Natural killer cell (primary cell): ENCODE measurements at regions not wholly inside any gene's neighbourhood (a gene's known extent, or its start where the extent isn't known, plus 50 kb on each side); places are given as distances from the start of the nearest gene placed in this dataset.
"Not testable (repeated sequence)": the region's sequence is repeated elsewhere in the genome, so short reads cannot be mapped to it uniquely, and the experiment has no call there.

ENCODE experiments used
- ATAC-seq, 3 donors: fragments of 150-1000 bp in 2 of 3; fragments of 200-7000 bp in 1 of 3; cut with Tn5 transposase; 1 replicate in 1 of 3; 2 replicates in 2 of 3; pipeline ENCODE4 v1.10.0; 2021; ENCODE audit warnings: mild to moderate bottlenecking in 2 of 3, moderate library complexity in 2 of 3
- DNase-seq, 2 donors: peaks; one replicate each; pipeline versions ENCODE4 v3.0.0 to v3.0.0-alpha.2; 2013 to 2021; ENCODE audit warnings: mixed read lengths in 1 of 2
- H3K27ac ChIP-seq: one replicate; pipeline ENCODE4 v1.5.1; 2013; ENCODE audit warnings: mild to moderate bottlenecking, low read length
- H3K27me3 ChIP-seq: one replicate; pipeline ENCODE4 v1.6.1; 2013; ENCODE audit warnings: low read length; ENCODE audit not compliant: control insufficient read depth, insufficient read depth
- H3K36me3 ChIP-seq: one replicate; pipeline ENCODE4 v1.6.1; 2013; ENCODE audit warnings: low read length; ENCODE audit not compliant: control insufficient read depth, insufficient read depth
- H3K4me1 ChIP-seq: one replicate; pipeline ENCODE4 v1.6.1; 2013; ENCODE audit warnings: low read length; ENCODE audit not compliant: control insufficient read depth, insufficient read depth
- H3K4me3 ChIP-seq: one replicate; pipeline ENCODE4 v1.5.1; 2013; ENCODE audit warnings: low read length
- H3K9me3 ChIP-seq: one replicate; pipeline ENCODE4 v1.6.1; 2013; ENCODE audit warnings: low read length; ENCODE audit not compliant: control insufficient read depth, insufficient read depth
- H3K27ac Mint-ChIP-seq, 2 donors: one replicate each; pipeline ENCODE4 v1.8.0; 2022; ENCODE audit warnings: mild to moderate bottlenecking in 2 of 2, mixed read lengths in 2 of 2, moderate library complexity in 1 of 2
- H3K27me3 Mint-ChIP-seq, 2 donors: one replicate each; pipeline ENCODE4 v1.8.0; 2022; ENCODE audit warnings: low read depth in 2 of 2, mixed read lengths in 2 of 2
- H3K36me3 Mint-ChIP-seq: one replicate; pipeline ENCODE4 v1.8.0; 2022; ENCODE audit warnings: mixed read lengths
- H3K4me1 Mint-ChIP-seq, 2 donors: one replicate each; pipeline ENCODE4 v1.8.0; 2022; ENCODE audit warnings: mixed read lengths in 2 of 2
- H3K4me3 Mint-ChIP-seq: one replicate; pipeline ENCODE4 v1.8.0; 2022; ENCODE audit warnings: mild to moderate bottlenecking, moderate library complexity, mixed read lengths
- H3K9me3 Mint-ChIP-seq, 2 donors: one replicate each; pipeline ENCODE4 v1.8.0; 2022; ENCODE audit warnings: mixed read lengths in 2 of 2
- CTCF ChIP-seq: fragments of 200-600 bp; IDR thresholded peaks from one replicate; pipeline ENCODE4 v1.8.0; 2022; ENCODE audit warnings: antibody characterized with exemption
- WGBS: methylation state at CpG from one replicate; pipeline ENCODE4 v1.1.7; 2013; ENCODE audit warnings: missing lambda C conversion rate; ENCODE audit not compliant: insufficient coverage; 5-methylcytosine and 5-hydroxymethylcytosine counted together
- intact Hi-C: fragments of 100-400 bp; cut with micrococcal nuclease; formaldehyde crosslinking; loops from one replicate; pipeline ENCODE4 v1.14.2; 2022

DNA sequence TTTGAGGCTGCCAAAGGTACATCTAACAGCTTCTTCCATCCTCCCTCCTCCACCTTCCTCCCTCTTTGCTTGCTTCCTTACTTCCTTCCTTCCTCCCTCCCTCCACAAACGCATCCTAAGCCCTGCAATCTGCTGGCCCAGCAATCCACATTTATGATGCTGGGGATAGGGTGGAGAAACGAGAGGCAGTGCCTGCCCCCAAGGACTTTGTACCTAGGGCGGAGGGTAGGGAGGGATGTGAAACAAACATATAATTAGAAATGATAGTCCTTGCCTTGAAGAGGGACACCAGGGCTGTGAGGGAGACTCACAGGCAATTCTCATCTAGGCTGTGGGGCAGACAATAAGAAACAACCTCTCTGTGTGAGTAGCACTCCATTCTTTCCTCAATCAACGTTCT lies 188.3 kb downstream of the ANKRD30B start:
- TF ChIP-seq CTCF = no peak
- ATAC-seq = no peak
- Histone ChIP-seq H3K27ac (no peak overlapping the region), H3K4me1 (no peaks in the 10 kb centered on the region), H3K27me3 (no peaks in the 10 kb centered on the region), H3K9me3 (no peaks in the 10 kb centered on the region), H3K4me3 (no peak overlapping the region), H3K36me3 (no peaks in the 10 kb centered on the region)
- 50% methylated on average over 2 of the region's 4 CpGs for WGBS
- intact Hi-C loops = no loop called here
- Mint-ChIP-seq H3K36me3 (no peaks in the 10 kb centered on the region), H3K4me1 (no peaks in the 10 kb centered on the region), H3K27ac (no peak overlapping the region), H3K4me3 (no peak overlapping the region), H3K27me3 (no peaks in the 10 kb centered on the region), H3K9me3 (peaks cover 0 to 2% of the 10 kb centered on the region in 2 donors)
- DNase-seq = no peak

DNA sequence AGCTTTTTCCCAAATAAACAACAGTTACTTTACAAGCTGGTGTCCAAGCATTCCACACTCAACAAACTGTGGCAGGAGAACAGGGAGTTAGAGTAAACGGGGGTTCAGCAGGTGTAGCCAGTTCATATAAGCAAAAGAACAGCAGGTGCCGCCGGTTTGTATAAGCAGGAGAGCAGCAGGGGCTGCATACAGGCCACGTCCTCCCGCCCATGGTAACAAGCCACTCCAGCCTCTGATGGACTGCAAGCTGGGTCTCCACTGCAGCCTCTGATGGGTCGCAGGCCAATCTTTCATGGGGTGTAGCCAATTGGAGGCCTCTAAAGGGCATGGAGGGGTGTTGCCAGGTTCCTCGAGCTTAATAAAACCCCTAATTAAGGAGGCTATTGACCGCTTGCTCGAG lies 189.3 kb downstream of the ANKRD30B start:
- no peak for TF ChIP-seq CTCF
- WGBS = 83% methylated on average over 8 of the region's 9 CpGs
- no peaks in the 10 kb centered on the region for H3K27me3 Mint-ChIP-seq
- Histone ChIP-seq H3K27me3 (no peaks in the 10 kb centered on the region), H3K27ac (no peak overlapping the region), H3K36me3 (no peaks in the 10 kb centered on the region), H3K4me1 (no peaks in the 10 kb centered on the region), H3K4me3 (no peak overlapping the region), H3K9me3 (no peaks in the 10 kb centered on the region)
- DNase-seq (no peak), ATAC-seq (no peak)
- H3K27ac Mint-ChIP-seq = no peak overlapping the region
- H3K4me1 Mint-ChIP-seq = no peaks in the 10 kb centered on the region
- H3K36me3 Mint-ChIP-seq = no peaks in the 10 kb centered on the region
- peaks cover 0 to 2% of the 10 kb centered on the region in 2 donors for H3K9me3 Mint-ChIP-seq
- intact Hi-C loops = no loop called here
- no peak overlapping the region for H3K4me3 Mint-ChIP-seq

DNA sequence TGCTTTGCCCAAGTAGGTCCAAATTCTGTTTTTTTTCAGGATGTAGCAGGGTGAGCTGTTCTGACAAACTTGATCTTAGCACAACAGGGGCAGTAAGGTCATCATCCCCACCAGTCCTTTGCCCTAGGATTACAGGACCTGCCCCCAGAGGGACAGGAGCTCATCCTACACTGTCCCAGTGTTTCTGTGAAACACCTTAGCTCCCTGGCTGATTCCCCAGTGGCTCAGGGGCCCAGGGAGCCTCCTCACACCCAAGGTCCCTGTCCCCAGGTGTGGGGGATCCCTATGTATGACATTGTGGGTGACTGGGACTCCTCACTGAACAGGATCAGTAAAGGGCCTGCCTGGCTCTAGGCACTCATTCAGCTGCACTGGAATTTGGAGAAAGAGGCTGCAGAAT lies 191.2 kb downstream of the ANKRD30B start:
- TF ChIP-seq CTCF = no peak
- H3K27me3 ChIP-seq = no peaks in the 10 kb centered on the region
- H3K9me3 ChIP-seq = no peaks in the 10 kb centered on the region
- Mint-ChIP-seq H3K4me1 (no peaks in the 10 kb centered on the region), H3K36me3 (no peaks in the 10 kb centered on the region), H3K9me3 (peaks cover 0 to 2% of the 10 kb centered on the region in 2 donors), H3K27ac (no peak overlapping the region), H3K27me3 (no peaks in the 10 kb centered on the region), H3K4me3 (no peak overlapping the region)
- ATAC-seq (no peak), DNase-seq (no peak)
- H3K36me3 ChIP-seq = no peaks in the 10 kb centered on the region
- no peaks in the 10 kb centered on the region for H3K4me1 ChIP-seq
- H3K4me3 ChIP-seq = no peak overlapping the region
- intact Hi-C loops = no loop called here
- H3K27ac ChIP-seq = no peak overlapping the region

DNA sequence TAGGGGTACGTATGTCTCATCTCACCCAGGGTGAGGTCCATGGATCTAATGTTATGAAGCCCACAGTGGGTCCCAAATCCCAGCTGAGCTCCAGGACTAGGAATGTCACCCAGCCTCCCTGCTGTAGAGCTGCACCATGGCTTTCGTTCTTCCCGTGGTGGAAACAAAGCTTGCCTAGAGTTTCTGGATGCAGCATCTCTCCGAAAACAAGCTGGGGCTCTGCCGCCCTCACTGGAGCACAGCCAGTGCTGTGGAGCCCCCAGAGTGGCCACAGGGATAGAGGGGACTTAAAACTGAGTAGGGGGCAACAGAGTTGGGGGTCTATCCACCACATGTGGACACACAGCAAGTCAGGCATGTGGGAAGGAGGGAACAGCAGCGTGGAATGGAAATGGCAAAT lies 192.1 kb downstream of the ANKRD30B start:
- H3K4me1 Mint-ChIP-seq, H3K9me3 Mint-ChIP-seq, H3K27ac ChIP-seq, H3K4me3 ChIP-seq, H3K27me3 ChIP-seq, DNase-seq, H3K36me3 Mint-ChIP-seq, H3K27ac Mint-ChIP-seq, intact Hi-C loops, H3K36me3 ChIP-seq, ATAC-seq, H3K4me3 Mint-ChIP-seq, H3K9me3 ChIP-seq, H3K4me1 ChIP-seq, H3K27me3 Mint-ChIP-seq: not testable (repeated sequence)
- WGBS = 85% methylated on average over 6 of the region's 6 CpGs
